HepG2 (cell line): ENCODE measurements at regions not wholly inside any gene's neighbourhood (a gene's known extent, or its start where the extent isn't known, plus 50 kb on each side); places are given as distances from the start of the nearest gene placed in this dataset.

Experiments used
- ADNP ChIP-seq: sonication (generic); formaldehyde crosslinking; IDR thresholded peaks from 2 replicates; pipeline ENCODE4 v1.4.0; 2020; ENCODE audit warnings: missing genetic modification reagents
- ERF ChIP-seq: IDR thresholded peaks from 2 replicates; pipeline ENCODE4 v1.6.1; 2018; ENCODE audit warnings: missing biosample characterization, missing genetic modification reagents
- HOXA9 ChIP-seq: sonication (generic); formaldehyde crosslinking; IDR thresholded peaks from 2 replicates; pipeline ENCODE4 v1.8.1; 2022; ENCODE audit warnings: missing genetic modification reagents, mild to moderate bottlenecking, moderate library complexity, borderline replicate concordance
- NKX3-1 ChIP-seq: sonication (generic); formaldehyde crosslinking; IDR thresholded peaks from 2 replicates; pipeline ENCODE4 v1.5.0; 2020; ENCODE audit warnings: missing genetic modification reagents
- PAWR ChIP-seq: sonication (generic); formaldehyde crosslinking; IDR thresholded peaks from 2 replicates; pipeline ENCODE4 v1.4.0; 2020; ENCODE audit warnings: missing genetic modification reagents, mild to moderate bottlenecking, borderline replicate concordance
- SOX13 ChIP-seq, 3 experiments: fragments of 450-650 bp in 1 of 3; sonication (generic) in 1 of 3; formaldehyde crosslinking in 1 of 3; IDR thresholded peaks in 2 of 3; conservative IDR thresholded peaks in 1 of 3; 2 replicates each; pipeline versions ENCODE4 v1.5.0 to v1.6.1; 2016 to 2020; ENCODE audit warnings: antibody characterized with exemption in 1 of 3, mild to moderate bottlenecking in 1 of 3, missing compliant biosample characterization in 1 of 3, missing genetic modification reagents in 1 of 3, moderate library complexity in 1 of 3
- SRSF9 ChIP-seq: fragments of 200-400 bp; formaldehyde crosslinking; IDR thresholded peaks from 2 replicates; pipeline ENCODE4 v1.6.1; 2018; ENCODE audit warnings: borderline replicate concordance, mild to moderate bottlenecking, low read depth, low read length; ENCODE audit not compliant: insufficient read depth, poor library complexity, severe bottlenecking
- TBX3 ChIP-seq: fragments of 450-650 bp; IDR thresholded peaks from 2 replicates; pipeline ENCODE4 v1.6.1; 2017; ENCODE audit warnings: antibody characterized with exemption, mild to moderate bottlenecking, inconsistent platforms, borderline replicate concordance
- XRCC5 ChIP-seq: fragments of 200-400 bp; formaldehyde crosslinking; optimal IDR thresholded peaks from 2 replicates; pipeline ENCODE3; 2017; ENCODE audit warnings: mild to moderate bottlenecking, low read length
- ZBTB42 ChIP-seq: sonication (generic); formaldehyde crosslinking; IDR thresholded peaks from 2 replicates; pipeline ENCODE4 v1.5.0; 2020; ENCODE audit warnings: mild to moderate bottlenecking, missing genetic modification reagents
- ZNF460 ChIP-seq: sonication (generic); formaldehyde crosslinking; IDR thresholded peaks from 2 replicates; pipeline ENCODE4 v1.5.1; 2020; ENCODE audit warnings: missing genetic modification reagents, mild to moderate bottlenecking, borderline replicate concordance
- TF ChIP-seq, protein P1 (sequence below): sonication (generic); formaldehyde crosslinking; IDR thresholded peaks from 2 replicates; pipeline ENCODE4 v1.4.0; 2020; ENCODE audit warnings: low read depth, missing genetic modification reagents

DNA sequence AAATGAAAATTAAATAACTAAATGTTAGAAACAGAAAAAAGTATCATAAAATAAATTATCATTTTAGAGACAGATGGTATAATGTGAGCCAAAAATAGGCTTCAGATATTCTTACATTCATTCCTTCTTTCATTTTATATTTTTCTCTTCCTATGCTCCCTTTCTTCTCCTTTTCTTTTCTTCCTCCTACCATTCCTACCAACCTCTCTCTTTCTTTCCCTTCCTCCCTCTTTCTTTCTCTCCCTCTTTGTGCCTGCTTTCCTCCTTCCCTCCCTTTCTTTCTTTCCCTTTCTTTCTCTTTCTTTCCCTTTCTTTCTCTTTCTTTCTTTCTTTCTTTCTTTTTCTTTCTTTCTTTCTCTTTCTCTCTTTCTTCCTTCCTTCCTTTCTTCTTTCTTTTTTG lies 275.6 kb upstream of the ELAC2 start (continued):
- TF ChIP-seq, protein P1, sequence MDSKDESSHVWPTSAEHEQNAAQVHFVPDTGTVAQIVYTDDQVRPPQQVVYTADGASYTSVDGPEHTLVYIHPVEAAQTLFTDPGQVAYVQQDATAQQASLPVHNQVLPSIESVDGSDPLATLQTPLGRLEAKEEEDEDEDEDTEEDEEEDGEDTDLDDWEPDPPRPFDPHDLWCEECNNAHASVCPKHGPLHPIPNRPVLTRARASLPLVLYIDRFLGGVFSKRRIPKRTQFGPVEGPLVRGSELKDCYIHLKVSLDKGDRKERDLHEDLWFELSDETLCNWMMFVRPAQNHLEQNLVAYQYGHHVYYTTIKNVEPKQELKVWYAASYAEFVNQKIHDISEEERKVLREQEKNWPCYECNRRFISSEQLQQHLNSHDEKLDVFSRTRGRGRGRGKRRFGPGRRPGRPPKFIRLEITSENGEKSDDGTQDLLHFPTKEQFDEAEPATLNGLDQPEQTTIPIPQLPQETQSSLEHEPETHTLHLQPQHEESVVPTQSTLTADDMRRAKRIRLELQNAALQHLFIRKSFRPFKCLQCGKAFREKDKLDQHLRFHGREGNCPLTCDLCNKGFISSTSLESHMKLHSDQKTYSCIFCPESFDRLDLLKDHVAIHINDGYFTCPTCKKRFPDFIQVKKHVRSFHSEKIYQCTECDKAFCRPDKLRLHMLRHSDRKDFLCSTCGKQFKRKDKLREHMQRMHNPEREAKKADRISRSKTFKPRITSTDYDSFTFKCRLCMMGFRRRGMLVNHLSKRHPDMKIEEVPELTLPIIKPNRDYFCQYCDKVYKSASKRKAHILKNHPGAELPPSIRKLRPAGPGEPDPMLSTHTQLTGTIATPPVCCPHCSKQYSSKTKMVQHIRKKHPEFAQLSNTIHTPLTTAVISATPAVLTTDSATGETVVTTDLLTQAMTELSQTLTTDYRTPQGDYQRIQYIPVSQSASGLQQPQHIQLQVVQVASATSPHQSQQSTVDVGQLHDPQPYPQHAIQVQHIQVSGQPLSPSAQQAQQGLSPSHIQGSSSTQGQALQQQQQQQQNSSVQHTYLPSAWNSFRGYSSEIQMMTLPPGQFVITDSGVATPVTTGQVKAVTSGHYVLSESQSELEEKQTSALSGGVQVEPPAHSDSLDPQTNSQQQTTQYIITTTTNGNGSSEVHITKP = no peak
- no peak for TF ChIP-seq ZNF460 (CRISPR knock-in tag)
- TF ChIP-seq TBX3 = no peak
- no peak for TF ChIP-seq ZBTB42 (CRISPR knock-in tag)
- peak; percentile 96 for TF ChIP-seq SRSF9
- TF ChIP-seq NKX3-1 = no peak
- TF ChIP-seq HOXA9 (CRISPR knock-in tag) = no peak
- no peak for TF ChIP-seq ERF (CRISPR knock-in tag)
- no peak for TF ChIP-seq ADNP
- TF ChIP-seq XRCC5 = no peak
- no peak for TF ChIP-seq PAWR
- TF ChIP-seq SOX13 (IDR thresholded peaks at IDR 0.05) = no peak
- no peak for TF ChIP-seq SOX13 (CRISPR knock-in tag; conservative IDR thresholded peaks at IDR 0.05 in 1 of 2, IDR thresholded peaks at IDR 0.05 in 1 of 2)
- TF ChIP-seq, all 625 proteins: peak for 3
